ENCODE measurements at regions not wholly inside any gene's neighbourhood (a gene's known extent, or its start where the extent isn't known, plus 50 kb on each side); places are given as distances from the start of the nearest gene placed in this dataset.

DNA sequence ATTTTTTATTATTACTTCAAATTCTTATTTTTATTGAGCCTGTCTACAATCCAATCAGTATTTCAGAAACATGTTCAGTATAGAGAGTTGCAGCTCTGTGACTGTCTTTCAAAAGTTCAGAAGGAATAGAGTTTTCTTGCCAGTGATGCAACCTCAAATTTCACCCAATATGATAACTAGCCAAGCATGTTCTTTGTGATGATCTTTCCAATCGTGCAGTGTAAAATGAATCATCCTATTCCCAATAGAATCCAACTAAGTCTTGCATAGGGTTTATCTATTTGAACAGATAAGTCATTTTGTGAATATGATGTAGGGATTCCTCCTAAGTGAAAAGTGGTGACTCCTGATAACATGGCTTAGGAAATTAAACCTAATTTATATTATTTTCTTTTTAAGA, 937.8 kb downstream of the KCNJ2 start:
- no peak for DNase-seq
- H3K36me3 ChIP-seq, result no peaks in the 10 kb centered on the region
- 71 to 85% (median 76%) methylated on average over 1 of the region's 1 CpG for WGBS, 5 donors
- H3K4me1 ChIP-seq, result peaks cover 0 to 9% (median 1%) of the 10 kb centered on the region in 4 donors
- H3K27me3 ChIP-seq, result no peaks in the 10 kb centered on the region
- no peak for TF ChIP-seq POLR2AphosphoS5 (IDR thresholded peaks at IDR 0.05)
- TF ChIP-seq CTCF (IDR thresholded peaks at IDR 0.05), result no peak
- no peak for TF ChIP-seq EP300 (IDR thresholded peaks at IDR 0.05)
- TF ChIP-seq POLR2A (IDR thresholded peaks at IDR 0.05), result no peak
- no peak overlapping the region for H3K27ac ChIP-seq
- no peak overlapping the region for H3K4me3 ChIP-seq
- H3K9me3 ChIP-seq, result no peaks in the 10 kb centered on the region
- intact Hi-C loops (cut with DNase I; ENCODE audit: low total_unique reads), result no loop called here

DNA sequence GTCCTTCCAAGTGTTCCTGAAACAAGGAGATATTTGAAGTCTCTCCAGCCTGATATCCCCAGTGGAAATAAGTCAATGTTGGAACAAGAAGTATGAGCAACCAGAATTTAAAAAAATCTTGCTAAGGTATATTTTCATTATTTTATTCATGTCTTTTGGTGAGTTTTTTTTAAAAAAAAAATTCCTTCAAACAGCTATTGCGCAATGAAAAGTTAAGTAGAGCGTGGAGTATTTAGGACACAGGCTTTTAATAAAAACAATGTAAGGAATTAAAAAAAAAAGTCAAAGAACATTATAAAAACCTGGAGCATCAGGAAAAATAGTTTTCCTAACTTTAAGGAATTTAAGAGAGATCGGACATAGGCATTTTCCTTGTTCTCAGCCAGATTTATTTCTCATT, 940.4 kb downstream of the KCNJ2 start:
- Histone ChIP-seq H3K9me3 (no peaks in the 10 kb centered on the region), H3K27me3 (no peaks in the 10 kb centered on the region), H3K27ac (no peak overlapping the region), H3K4me3 (no peak overlapping the region), H3K4me1 (peaks cover 0 to 16% (median 9%) of the 10 kb centered on the region in 4 donors), H3K36me3 (no peaks in the 10 kb centered on the region)
- TF ChIP-seq POLR2A (IDR thresholded peaks at IDR 0.05) (no peak), CTCF (IDR thresholded peaks at IDR 0.05) (no peak), EP300 (IDR thresholded peaks at IDR 0.05) (no peak), POLR2AphosphoS5 (IDR thresholded peaks at IDR 0.05) (no peak)
- no peak for DNase-seq
- intact Hi-C loops (cut with DNase I; ENCODE audit: low total_unique reads), result no loop called here
- WGBS, 5 donors, result 81 to 91% (median 88%) methylated on average over 3 of the region's 3 CpGs

DNA sequence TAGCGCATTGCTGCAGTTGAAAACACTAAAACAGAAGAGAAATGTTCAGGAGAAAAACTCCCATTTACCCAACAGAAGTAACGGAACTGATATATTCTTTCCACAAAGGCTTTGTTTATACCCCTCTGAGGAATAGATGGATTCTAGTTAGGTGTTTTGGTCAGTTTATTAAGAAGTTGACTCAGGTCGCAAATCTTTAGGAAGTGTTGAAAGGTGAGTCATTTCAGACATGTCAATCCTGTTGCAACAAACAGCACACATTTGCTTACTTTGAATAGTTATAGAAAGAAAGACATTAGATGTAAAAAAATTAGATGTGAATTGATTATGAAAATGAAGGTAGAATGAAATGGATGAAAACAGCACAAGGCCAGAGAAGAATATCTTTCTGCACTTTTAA, 941.0 kb downstream of the KCNJ2 start:
- Histone ChIP-seq H3K36me3 (no peaks in the 10 kb centered on the region), H3K4me3 (no peak overlapping the region), H3K27ac (no peak overlapping the region), H3K9me3 (no peaks in the 10 kb centered on the region), H3K4me1 (peaks cover 0 to 16% (median 9%) of the 10 kb centered on the region in 4 donors), H3K27me3 (no peaks in the 10 kb centered on the region)
- no peak for DNase-seq
- intact Hi-C loops (cut with DNase I; ENCODE audit: low total_unique reads), result no loop called here
- WGBS, 5 donors, result 83 to 92% (median 86%) methylated on average over 3 of the region's 3 CpGs
- TF ChIP-seq POLR2A (IDR thresholded peaks at IDR 0.05) (no peak), POLR2AphosphoS5 (IDR thresholded peaks at IDR 0.05) (no peak), CTCF (IDR thresholded peaks at IDR 0.05) (no peak), EP300 (IDR thresholded peaks at IDR 0.05) (no peak)

GRCh38 chr17:71111460-71111859, 942.1 kb downstream of the KCNJ2 start:
- 47 to 66% (median 60%) methylated on average over 2 of the region's 2 CpGs for whole genome bisulfite sequencing, 5 donors
- Histone ChIP-seq H3K27me3 (no peaks in the 10 kb centered on the region), H3K4me1 (peaks cover 0 to 21% (median 9%) of the 10 kb centered on the region in 4 donors), H3K36me3 (no peaks in the 10 kb centered on the region), H3K9me3 (no peaks in the 10 kb centered on the region), H3K4me3 (no peak overlapping the region), H3K27ac (peak overlapping the region in 1 of 5 donors; percentile 21)
- peak in 1 of 3 donors; percentile 21 for TF ChIP-seq POLR2AphosphoS5 (IDR thresholded peaks at IDR 0.05)
- no peak for TF ChIP-seq POLR2A (IDR thresholded peaks at IDR 0.05)
- peak in 1 of 2 donors; percentile 31 for DNase-seq
- intact Hi-C loops (cut with DNase I; ENCODE audit: low total_unique reads), result no loop called here

GRCh38 chr17:71111934-71112333, 942.6 kb downstream of the KCNJ2 start:
- H3K4me1 ChIP-seq, result peaks cover 0 to 21% (median 9%) of the 10 kb centered on the region in 4 donors
- TF ChIP-seq CTCF (IDR thresholded peaks at IDR 0.05), result no peak
- TF ChIP-seq EP300 (IDR thresholded peaks at IDR 0.05), result no peak
- TF ChIP-seq POLR2A (IDR thresholded peaks at IDR 0.05), result no peak
- no peak for TF ChIP-seq POLR2AphosphoS5 (IDR thresholded peaks at IDR 0.05)
- intact Hi-C loops (cut with DNase I; ENCODE audit: low total_unique reads), result no loop called here

More at GRCh38 chr17:71111934-71112333, 942.6 kb downstream of the KCNJ2 start:
- no peaks in the 10 kb centered on the region for H3K9me3 ChIP-seq
- H3K36me3 ChIP-seq, result no peaks in the 10 kb centered on the region
- peak overlapping the region in 1 of 5 donors; percentile 21 for H3K27ac ChIP-seq
- WGBS, 5 donors, result 17 to 37% (median 24%) methylated on average over 2 of the region's 2 CpGs
- H3K27me3 ChIP-seq, result no peaks in the 10 kb centered on the region
- no peak overlapping the region for H3K4me3 ChIP-seq
- no peak for DNase-seq

Data from stomach (tissue), 8 donors.